Caco-2 (cell line): ENCODE measurements at regions not wholly inside any gene's neighbourhood (a gene's known extent, or its start where the extent isn't known, plus 50 kb on each side); places are given as distances from the start of the nearest gene placed in this dataset.

Source experiments
- BruUV-seq: library from RNA; stranded (reverse); fragments of 400-500 nt; replicated peaks from 2 replicates; lab custom pipeline; 2021; lab: Mats Ljungman, UMichigan
- CTCF ChIA-PET: fragments of 300-600 bp; sonication (Branson Sonifier 250); formaldehyde crosslinking; loops from one replicate; lab custom pipeline; 2022; ENCODE audit warnings: antibody characterized with exemption; lab: Charles Lee
- POLR2A ChIA-PET: fragments of 300-600 bp; sonication (Branson Sonifier 250); formaldehyde crosslinking; loops from one replicate; lab custom pipeline; 2022; ENCODE audit warnings: antibody characterized with exemption; lab: Charles Lee
- DNase-seq, 2 experiments: peaks; one replicate each; pipeline versions ENCODE4 v3.0.0 to v3.0.0-alpha.2; 2020 to 2022
- H3K27me3 ChIP-seq: replicated peaks from 2 replicates; pipeline ENCODE4 v1.6.0; 2011; ENCODE audit warnings: low read length; ENCODE audit not compliant: control insufficient read depth, insufficient read depth
- H3K36me3 ChIP-seq: 2 replicates; pipeline ENCODE4 v1.5.1; 2011; ENCODE audit warnings: low read length; ENCODE audit not compliant: control insufficient read depth, insufficient read depth
- H3K4me1 ChIP-seq: fragments of 250-450 bp; sonication (Bioruptor Pico); 2 replicates; pipeline ENCODE4 v1.5.1; 2020; ENCODE audit warnings: mild to moderate bottlenecking
- H3K4me3 ChIP-seq: 2 replicates; pipeline ENCODE4 v1.5.1; 2011; ENCODE audit warnings: low read depth, mild to moderate bottlenecking, control low read depth, low read length
- H3K9me3 ChIP-seq: fragments of 250-450 bp; sonication (Bioruptor Pico); 2 replicates; pipeline ENCODE4 v1.5.1; 2020; ENCODE audit warnings: mild to moderate bottlenecking, moderate library complexity
- H3K27ac Mint-ChIP-seq: one replicate; pipeline ENCODE4 v1.8.0; 2022; ENCODE audit warnings: mixed read lengths; ENCODE audit not compliant: unreplicated experiment
- H3K27me3 Mint-ChIP-seq: one replicate; pipeline ENCODE4 v1.8.0; 2022; ENCODE audit warnings: mixed read lengths; ENCODE audit not compliant: insufficient read depth, unreplicated experiment
- H3K36me3 Mint-ChIP-seq: one replicate; pipeline ENCODE4 v1.8.0; 2022; ENCODE audit warnings: mild to moderate bottlenecking, mixed read lengths; ENCODE audit not compliant: insufficient read depth, unreplicated experiment
- H3K4me1 Mint-ChIP-seq: one replicate; pipeline ENCODE4 v1.8.0; 2022; ENCODE audit warnings: low read depth, mixed read lengths; ENCODE audit not compliant: unreplicated experiment
- H3K4me3 Mint-ChIP-seq: one replicate; pipeline ENCODE4 v1.8.0; 2022; ENCODE audit warnings: mild to moderate bottlenecking, moderate library complexity, mixed read lengths; ENCODE audit not compliant: unreplicated experiment
- H3K9me3 Mint-ChIP-seq: one replicate; pipeline ENCODE4 v1.8.0; 2022; ENCODE audit warnings: mixed read lengths; ENCODE audit not compliant: unreplicated experiment
- intact Hi-C: fragments of 100-400 bp; cut with micrococcal nuclease; formaldehyde crosslinking; loops from one replicate; pipeline ENCODE4 v1.10.0; 2022; ENCODE audit not compliant: unreplicated experiment
- TF ChIP-seq, protein P1 (sequence below), 2 experiments: fragments of 200-600 bp in 1 of 2; IDR thresholded peaks; 1 replicate in 1 of 2; 2 replicates in 1 of 2; pipeline versions ENCODE4 v1.5.1 to v1.8.0; 2011 to 2022; ENCODE audit warnings: antibody characterized with exemption in 1 of 2, control low read depth in 1 of 2, inconsistent platforms in 1 of 2, low read depth in 1 of 2, low read length in 1 of 2, mild to moderate bottlenecking in 1 of 2, moderate library complexity in 1 of 2; ENCODE audit not compliant: insufficient read depth in 1 of 2, severe bottlenecking in 1 of 2, unreplicated experiment in 1 of 2

DNA sequence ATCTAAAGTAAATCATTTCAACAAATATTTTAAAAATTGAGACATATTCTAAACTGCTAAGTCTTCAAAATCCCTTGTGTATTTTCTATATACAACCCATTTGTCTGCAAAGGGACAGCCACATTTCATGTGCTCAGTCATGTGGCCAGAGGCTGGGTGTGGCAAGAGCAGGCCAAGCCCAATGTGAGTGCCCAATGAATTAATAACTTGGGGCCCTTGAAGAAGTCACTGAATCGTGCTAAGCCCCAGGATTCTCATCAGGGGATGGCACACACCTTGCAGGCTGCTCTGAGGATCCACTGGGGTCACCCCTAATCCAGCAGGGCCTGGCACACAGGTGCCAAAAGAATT, 78.2 kb upstream of the SMIM23 start:
- intact Hi-C loops: no loop called here
- Histone ChIP-seq H3K4me3 (no peak overlapping the region), H3K36me3 (no peaks in the 10 kb centered on the region), H3K9me3 (no peaks in the 10 kb centered on the region), H3K4me1 (no peaks in the 10 kb centered on the region), H3K27me3 (no peaks in the 10 kb centered on the region)
- Mint-ChIP-seq H3K9me3 (no peaks in the 10 kb centered on the region), H3K36me3 (no peaks in the 10 kb centered on the region), H3K27me3 (peaks cover 17% of the 10 kb centered on the region), H3K4me1 (no peaks in the 10 kb centered on the region), H3K27ac (no peak overlapping the region), H3K4me3 (no peak overlapping the region)
- ChIA-PET POLR2A (no interaction called here), CTCF (no interaction called here)
- no TSS peak for BruUV-seq
- DNase-seq: no peak
- TF ChIP-seq, protein P1, sequence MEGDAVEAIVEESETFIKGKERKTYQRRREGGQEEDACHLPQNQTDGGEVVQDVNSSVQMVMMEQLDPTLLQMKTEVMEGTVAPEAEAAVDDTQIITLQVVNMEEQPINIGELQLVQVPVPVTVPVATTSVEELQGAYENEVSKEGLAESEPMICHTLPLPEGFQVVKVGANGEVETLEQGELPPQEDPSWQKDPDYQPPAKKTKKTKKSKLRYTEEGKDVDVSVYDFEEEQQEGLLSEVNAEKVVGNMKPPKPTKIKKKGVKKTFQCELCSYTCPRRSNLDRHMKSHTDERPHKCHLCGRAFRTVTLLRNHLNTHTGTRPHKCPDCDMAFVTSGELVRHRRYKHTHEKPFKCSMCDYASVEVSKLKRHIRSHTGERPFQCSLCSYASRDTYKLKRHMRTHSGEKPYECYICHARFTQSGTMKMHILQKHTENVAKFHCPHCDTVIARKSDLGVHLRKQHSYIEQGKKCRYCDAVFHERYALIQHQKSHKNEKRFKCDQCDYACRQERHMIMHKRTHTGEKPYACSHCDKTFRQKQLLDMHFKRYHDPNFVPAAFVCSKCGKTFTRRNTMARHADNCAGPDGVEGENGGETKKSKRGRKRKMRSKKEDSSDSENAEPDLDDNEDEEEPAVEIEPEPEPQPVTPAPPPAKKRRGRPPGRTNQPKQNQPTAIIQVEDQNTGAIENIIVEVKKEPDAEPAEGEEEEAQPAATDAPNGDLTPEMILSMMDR (IDR thresholded peaks at IDR 0.05; ENCODE audit: insufficient read depth in 1 of 2, low read depth in 1 of 2, low read length in 1 of 2, severe bottlenecking in 1 of 2, unreplicated experiment in 1 of 2): no peak

DNA sequence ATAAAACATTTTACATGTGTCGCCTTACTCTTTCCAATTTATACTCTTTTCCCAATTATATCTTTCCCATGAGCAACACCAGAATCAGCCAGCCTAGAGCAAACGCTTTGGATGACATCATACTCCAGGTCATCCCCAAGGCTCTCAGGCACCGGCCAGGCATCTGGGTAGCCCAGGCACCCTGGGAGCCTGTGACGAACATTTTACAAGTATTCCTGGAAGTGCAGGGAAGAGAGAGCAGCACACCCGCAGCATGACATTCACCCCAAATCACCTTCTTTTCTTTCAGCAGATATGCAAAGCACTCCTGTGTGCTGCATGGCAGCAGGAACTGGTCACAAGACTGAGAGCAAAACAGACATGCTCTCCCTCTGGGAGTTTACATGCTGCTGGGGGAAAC, 75.7 kb upstream of the SMIM23 start:
- Mint-ChIP-seq H3K27me3 (peaks cover 7% of the 10 kb centered on the region), H3K9me3 (no peaks in the 10 kb centered on the region), H3K36me3 (no peaks in the 10 kb centered on the region), H3K27ac (no peak overlapping the region), H3K4me1 (no peaks in the 10 kb centered on the region), H3K4me3 (no peak overlapping the region)
- ChIA-PET CTCF (no interaction called here), POLR2A (no interaction called here)
- Histone ChIP-seq H3K4me1 (no peaks in the 10 kb centered on the region), H3K4me3 (no peak overlapping the region), H3K9me3 (peaks cover 6% of the 10 kb centered on the region), H3K36me3 (no peaks in the 10 kb centered on the region), H3K27me3 (no peaks in the 10 kb centered on the region)
- intact Hi-C loops: no loop called here
- TF ChIP-seq, protein P1 (IDR thresholded peaks at IDR 0.05; ENCODE audit: insufficient read depth in 1 of 2, low read depth in 1 of 2, low read length in 1 of 2, severe bottlenecking in 1 of 2, unreplicated experiment in 1 of 2): no peak
- no TSS peak for BruUV-seq
- DNase-seq: no peak

DNA sequence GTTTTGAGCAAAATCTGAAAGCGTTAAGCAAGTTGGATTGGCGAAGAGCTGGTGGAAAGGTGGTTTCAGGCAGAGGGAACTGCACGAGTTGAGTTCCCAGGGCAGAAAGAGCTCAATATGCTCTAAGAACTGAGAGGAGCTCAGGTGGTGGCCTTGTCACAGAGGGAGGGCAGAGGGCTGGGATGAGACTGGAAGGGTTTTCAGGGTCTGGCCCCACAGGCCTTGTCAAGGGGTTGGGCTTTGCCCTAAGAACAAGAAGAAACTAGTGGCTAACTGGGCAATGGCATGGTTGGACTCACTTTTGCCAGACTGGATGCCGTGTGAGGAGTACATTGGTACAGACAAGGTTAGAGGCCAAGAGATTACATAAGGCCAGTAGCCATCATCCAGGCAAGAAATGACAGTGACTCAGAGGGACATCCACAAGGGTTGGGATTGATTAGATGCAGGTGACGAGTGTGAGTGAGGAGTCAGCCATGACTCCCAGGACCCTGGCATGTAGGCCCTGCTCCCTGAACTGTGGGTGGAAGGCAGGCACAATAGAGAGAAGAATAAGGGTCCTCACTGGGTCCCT, 75.1 kb upstream of the SMIM23 start:
- Mint-ChIP-seq H3K27me3 (peaks cover 5% of the 10 kb centered on the region), H3K9me3 (no peaks in the 10 kb centered on the region), H3K36me3 (no peaks in the 10 kb centered on the region), H3K4me1 (no peaks in the 10 kb centered on the region), H3K4me3 (no peak overlapping the region), H3K27ac (no peak overlapping the region)
- TF ChIP-seq, protein P1 (IDR thresholded peaks at IDR 0.05; ENCODE audit: insufficient read depth in 1 of 2, low read depth in 1 of 2, low read length in 1 of 2, severe bottlenecking in 1 of 2, unreplicated experiment in 1 of 2): no peak
- BruUV-seq: no TSS peak
- no peaks in the 10 kb centered on the region for H3K36me3 ChIP-seq
- intact Hi-C loops: no loop called here
- ChIA-PET POLR2A (no interaction called here), CTCF (no interaction called here)
- H3K27me3 ChIP-seq: no peaks in the 10 kb centered on the region
- DNase-seq: no peak
- H3K4me3 ChIP-seq: no peak overlapping the region
- no peaks in the 10 kb centered on the region for H3K4me1 ChIP-seq
- peaks cover 6% of the 10 kb centered on the region for H3K9me3 ChIP-seq
